Left renal cortex interstitium (tissue), 4 donors: ENCODE measurements at regions not wholly inside any gene's neighbourhood (a gene's known extent, or its start where the extent isn't known, plus 50 kb on each side); places are given as distances from the start of the nearest gene placed in this dataset.
"Not testable (repeated sequence)": the region's sequence is repeated elsewhere in the genome, so short reads cannot be mapped to it uniquely, and the experiment has no call there.

Experiments
- DNase-seq, 4 donors: peaks; one replicate each; pipeline ENCODE4 v3.0.0-alpha.2; 2013; ENCODE audit warnings: low read depth in 4 of 4, low spot score in 2 of 4, missing footprints in 1 of 4

GRCh38 chr1:233787599-233787998 is 116.9 kb upstream of the SLC35F3 start:
- no peak for DNase-seq

- DNase-seq = no peak
Measured at GRCh38 chr1:233788687-233789086, 115.8 kb upstream of the SLC35F3 start.

DNA sequence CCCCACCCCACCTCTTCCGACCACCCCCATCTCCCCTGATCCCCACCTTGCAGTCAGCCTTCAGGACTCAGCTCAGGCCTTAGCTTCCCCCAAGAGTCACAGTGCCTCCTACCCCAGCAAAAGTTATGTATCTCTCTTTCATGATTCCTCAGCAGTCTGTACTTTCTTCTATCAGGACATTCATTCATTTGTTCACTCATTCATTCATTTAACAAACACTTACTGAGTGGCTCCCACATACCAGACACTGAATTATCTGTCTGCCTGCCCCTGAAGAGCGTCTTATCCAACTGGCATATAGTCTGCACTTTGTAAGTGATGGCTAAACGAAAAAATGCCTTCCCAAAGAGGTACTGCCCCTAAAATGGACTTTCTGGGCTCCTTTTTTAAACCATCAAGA is 114.4 kb upstream of the SLC35F3 start:
- no peak for DNase-seq

DNA sequence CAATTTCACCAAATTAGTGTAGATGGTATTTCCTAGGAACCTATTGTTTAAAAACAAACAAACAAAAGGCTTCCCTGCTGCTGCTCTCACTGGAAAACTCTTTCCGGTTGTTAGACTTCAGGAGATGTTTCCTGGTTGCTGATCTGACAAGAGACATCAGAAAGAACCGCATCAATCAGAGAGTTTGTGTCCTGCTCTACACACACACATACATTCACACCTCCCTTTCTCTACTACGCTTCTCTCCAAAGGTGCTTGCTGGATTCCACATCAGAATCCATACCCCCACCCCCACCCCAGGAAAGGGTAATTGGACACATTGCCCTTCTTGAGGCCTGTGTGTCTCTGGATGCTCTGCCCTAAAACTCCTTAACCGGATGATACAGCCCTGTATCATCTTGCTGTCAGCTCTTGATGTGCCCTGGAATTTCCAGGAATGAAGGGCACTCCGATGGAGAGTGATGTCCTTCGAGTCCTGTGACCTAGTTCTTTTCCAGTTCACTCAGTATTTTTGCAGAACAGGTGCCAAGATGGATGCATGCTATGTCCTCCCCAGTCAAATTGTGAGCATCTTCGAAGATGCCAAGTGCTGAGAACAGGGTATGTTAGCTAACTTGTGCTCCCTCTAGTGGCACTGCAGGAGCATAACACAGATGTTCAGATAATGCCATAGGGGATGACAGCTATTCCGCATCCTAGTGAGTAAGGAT is 113.7 kb upstream of the SLC35F3 start:
- peak in 1 of 4 donors; percentile 20 for DNase-seq

- DNase-seq = no peak
Measured at GRCh38 chr1:233791372-233791703, 113.1 kb upstream of the SLC35F3 start.

DNA sequence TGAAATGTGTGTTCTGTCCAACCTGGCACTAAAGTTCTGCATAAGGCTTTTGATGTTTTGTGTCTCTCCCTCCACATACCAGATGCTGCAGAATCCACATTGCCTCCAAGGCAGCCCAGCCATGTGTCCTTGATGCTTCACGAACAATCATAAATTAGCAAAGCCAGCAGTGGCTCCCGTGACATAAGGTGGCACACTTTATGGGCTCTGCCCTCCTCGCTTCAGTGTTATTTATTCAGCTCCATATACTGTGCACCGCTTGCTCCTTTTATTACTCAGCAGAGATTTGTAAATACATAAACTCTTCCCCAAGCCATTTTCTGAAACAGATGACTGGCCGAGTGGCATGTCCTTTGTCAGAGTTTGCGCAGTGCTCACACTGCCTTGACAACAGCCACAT is 112.8 kb upstream of the SLC35F3 start:
- no peak for DNase-seq

DNA sequence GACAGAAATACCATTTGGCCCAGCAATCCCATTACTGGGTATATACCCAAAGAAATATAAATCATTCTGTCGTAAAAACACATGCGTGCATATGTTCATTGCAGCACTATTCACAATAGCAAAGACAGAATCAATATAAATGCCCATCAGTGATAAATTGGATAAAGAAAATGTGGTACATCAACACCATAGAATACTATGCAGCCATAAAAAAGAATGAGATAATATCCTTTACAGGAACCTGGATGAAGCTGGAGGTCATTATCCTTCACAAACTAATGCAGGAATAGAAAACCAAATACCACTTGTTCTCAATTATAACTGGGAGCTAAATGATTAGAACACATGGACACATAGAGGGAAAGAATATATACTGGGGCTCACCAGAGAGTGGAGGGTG is 109.6 kb upstream of the SLC35F3 start:
- DNase-seq = no peak

- DNase-seq = no peak
Measured at GRCh38 chr1:233796146-233796783, 108.2 kb upstream of the SLC35F3 start.

DNA sequence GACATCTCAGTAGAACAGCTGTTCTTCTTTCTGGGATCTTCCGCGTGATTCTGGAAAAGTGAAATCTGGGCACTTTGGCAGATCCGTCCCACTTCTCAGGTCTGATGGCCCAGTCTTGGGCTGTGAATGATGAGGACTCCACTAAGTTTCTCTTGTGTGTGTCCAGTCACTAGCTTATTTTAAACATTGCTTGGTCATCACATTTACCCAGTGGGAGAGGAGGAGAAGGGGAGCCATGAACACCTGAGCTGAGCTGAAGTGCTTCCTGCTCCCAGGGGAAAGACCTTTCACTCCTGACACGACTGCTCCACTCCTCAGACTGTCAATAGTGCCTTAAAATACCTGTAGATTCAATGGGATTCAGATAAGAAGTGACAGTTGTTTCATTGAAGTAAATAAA is 101.9 kb upstream of the SLC35F3 start:
- DNase-seq = no peak

DNA sequence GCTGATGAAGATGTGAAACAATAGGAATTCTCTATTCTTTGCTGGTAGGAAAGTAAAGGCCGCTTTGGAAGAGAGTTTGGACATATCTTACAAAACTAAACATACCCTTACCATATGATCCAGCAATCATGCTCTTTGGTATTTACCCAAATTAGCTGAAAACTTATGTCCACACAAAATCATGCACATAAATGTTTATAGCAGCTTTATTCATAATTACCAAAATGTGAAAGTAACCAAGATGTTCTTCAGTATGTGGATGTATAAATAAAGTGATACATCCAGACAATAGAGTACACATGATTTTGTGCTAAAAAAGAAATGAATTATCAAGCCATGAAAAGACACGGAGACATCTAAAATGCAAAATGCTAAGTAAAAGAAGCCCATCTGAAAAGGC is 98.7 kb upstream of the SLC35F3 start:
- no peak for DNase-seq

- no peak for DNase-seq
Measured at GRCh38 chr1:233815357-233815756, 89.1 kb upstream of the SLC35F3 start.

DNA sequence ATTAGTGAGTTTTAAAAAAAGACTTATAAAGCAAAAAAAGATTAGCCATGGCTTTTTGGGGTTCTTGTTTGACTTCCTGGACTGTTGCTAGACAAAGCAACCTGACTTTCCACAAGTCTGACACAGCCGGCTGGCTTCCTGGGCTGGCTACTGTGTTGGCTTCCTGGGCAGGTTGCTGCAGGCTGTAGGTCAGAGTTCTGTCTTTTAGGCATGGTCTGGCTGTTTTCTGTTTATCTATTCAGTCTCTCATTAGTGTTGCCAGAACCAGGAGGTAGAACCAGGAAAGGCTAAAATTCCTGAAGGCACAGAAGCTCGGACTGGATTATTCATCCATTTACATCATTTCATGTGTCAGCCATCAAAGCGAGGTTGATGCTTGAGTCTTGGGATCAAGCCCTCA is 88.6 kb upstream of the SLC35F3 start:
- no peak for DNase-seq

- DNase-seq = no peak
Measured at GRCh38 chr1:233816348-233816747, 88.1 kb upstream of the SLC35F3 start.

- no peak for DNase-seq
Measured at GRCh38 chr1:233819042-233819441, 85.4 kb upstream of the SLC35F3 start.

DNA sequence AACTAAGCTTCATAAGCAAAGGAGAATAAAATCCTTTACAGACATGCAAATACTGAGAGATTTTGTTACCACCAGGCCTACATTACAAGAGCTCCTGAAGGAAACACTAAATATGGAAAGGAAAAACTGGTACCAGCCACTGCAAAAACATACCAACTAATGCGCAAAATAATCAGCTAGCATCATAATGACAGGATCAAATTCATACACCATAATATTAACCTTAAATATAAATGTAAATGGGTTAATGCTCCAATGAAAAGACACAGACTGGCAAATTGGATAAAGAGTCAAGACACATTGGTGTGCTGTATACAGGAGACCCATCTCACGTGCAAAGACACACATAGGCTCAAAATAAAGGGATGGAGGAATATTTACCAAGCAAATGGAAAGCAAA is 80.3 kb upstream of the SLC35F3 start:
- DNase-seq = not testable (repeated sequence)

DNA sequence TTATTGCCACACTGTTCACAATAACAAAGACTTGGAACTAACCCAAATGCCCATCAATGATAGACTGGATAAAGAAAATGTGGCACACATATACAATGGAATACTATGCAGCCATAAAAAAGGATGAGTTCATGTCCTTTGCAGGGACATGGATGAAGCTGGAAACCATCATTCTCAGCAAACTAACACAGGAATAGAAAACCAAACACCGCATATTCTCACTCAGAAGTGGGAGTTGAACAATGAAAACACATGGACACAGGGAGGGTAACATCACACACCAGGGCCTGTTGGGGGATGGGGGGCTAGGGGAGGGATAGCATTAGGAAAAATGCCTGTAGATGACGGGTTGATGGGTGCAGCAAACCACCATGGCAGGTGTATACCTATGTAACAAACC is 76.5 kb upstream of the SLC35F3 start:
- DNase-seq = not testable (repeated sequence)

DNA sequence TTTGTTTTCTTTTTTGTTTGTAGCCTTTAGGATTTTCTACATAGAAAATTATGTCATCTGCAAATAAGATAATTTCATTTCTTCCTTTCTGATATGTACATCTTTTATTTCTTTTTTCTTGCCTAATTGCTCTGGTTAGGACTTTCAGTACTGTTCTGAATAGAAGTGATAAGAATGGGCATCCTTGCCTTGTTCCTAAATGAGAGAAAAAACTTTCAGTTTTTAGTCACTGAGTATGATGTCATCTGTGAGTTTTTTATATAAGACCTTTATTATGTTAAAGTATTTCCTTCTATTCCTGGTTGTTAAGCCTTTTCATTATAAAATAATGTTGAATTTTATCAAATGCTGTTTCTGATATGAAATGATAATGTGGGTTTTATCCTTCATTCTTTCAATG is 76.0 kb upstream of the SLC35F3 start:
- DNase-seq = no peak

GRCh38 chr1:233834609-233835008 is 69.9 kb upstream of the SLC35F3 start:
- DNase-seq = no peak

GRCh38 chr1:233838207-233838606 is 66.3 kb upstream of the SLC35F3 start:
- not testable (repeated sequence) for DNase-seq

DNA sequence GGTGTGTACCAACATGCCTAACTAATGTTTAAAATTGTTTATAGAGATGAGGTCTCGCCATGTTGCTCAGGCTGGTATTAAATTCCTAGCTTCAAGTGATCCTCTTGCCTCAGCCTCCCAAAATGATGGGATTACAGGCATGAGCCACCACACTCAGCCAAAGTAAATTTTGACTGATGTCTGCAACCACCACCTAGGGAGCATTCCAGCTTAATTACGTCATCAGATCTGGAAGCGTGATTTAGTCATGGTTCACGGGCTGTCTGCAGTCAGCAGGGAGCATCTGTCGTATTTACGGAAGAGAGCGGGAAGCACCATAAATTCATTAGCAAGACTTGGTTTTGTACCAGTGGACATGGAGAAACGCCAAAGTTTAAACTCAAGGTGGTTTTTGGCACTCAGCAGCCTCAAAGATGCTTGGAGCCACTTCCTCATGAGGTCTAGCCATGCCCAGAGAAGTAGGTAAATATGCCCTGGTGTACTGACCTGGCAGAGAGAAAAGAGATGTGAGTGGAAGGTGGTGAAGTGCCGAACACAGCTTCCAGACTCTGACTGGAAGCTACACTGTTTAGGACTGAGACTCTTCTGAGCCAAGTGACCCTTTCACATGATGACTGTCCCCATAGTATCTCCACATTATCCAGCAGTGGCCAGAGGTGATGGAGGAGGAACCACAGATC is 60.8 kb upstream of the SLC35F3 start:
- DNase-seq = no peak

DNA sequence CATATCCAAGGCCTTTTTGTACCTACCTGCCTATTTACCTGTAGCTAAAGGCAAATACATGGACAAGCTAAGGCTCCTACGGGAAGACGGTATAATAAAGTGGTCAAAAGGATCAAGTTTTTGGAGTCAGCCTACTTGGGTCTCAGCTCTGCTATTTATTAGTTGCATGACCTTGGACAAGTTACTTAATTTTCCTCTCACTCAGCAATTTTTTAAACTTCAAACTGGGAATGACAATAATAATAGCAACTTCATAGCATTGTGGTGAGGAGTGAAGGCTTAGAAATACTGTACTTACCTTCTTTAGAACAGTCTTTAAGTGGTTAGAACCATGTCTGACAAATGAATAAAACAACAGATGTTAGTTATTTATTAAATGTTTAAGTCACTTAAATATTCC is 60.2 kb upstream of the SLC35F3 start:
- DNase-seq = no peak

GRCh38 chr1:233844692-233845091 is 59.8 kb upstream of the SLC35F3 start:
- DNase-seq = no peak
